ENCODE measurements at regions not wholly inside any gene's neighbourhood (a gene's known extent, or its start where the extent isn't known, plus 50 kb on each side); places are given as distances from the start of the nearest gene placed in this dataset.

DNA sequence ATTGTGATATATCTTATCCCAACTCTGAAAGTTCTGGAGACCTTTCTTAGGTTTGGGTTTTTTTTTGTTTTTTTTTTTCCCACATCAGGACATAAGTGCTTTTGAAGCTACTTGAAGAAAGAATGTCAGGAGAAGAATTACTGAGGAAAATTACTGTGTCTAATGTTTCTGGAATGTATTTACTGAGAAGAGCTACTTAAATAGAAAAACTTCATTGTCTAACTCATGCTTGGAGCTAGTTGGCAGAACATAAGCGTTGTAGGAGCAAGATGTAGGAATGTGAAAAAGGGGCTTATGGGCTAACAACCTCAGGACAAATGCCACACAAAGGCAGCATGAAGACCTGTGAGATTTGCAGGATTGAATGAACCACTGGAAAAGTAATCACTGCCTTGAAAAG, 166.6 kb upstream of the GLRA2 start:
- no peak overlapping the region for H3K23ac ChIP-seq (ENCODE audit: low read depth, low read length)
- H3K9me1 ChIP-seq (ENCODE audit: insufficient read depth, low read length), result no peaks in the 10 kb centered on the region
- H3K36me3 ChIP-seq (ENCODE audit: control insufficient read depth, insufficient read depth, low read length), result no peaks in the 10 kb centered on the region
- DNase-seq (no peak), ATAC-seq (ENCODE audit: low read depth) (no peak)
- H3K4me1 ChIP-seq (ENCODE audit: control insufficient read depth, insufficient read depth, low read length), result no peaks in the 10 kb centered on the region
- ChIA-PET CTCF (interaction anchor here (0.7 kb wide), 1 partner anchor 1994 kb away, joined by 3 read pairs; no protein-coding TSS in a partner anchor), POLR2A (ENCODE audit: unreplicated experiment) (no interaction called here)
- no peak overlapping the region for H4K91ac ChIP-seq (ENCODE audit: insufficient read depth, low read depth, low read length)
- no peak overlapping the region for H3K18ac ChIP-seq (ENCODE audit: low read depth, low read length)
- no peak overlapping the region for H3K4me2 ChIP-seq (ENCODE audit: low read depth, low read length)
- peaks cover 1% of the 10 kb centered on the region; the same call in 1 of the 2 replicates for H3K9me3 ChIP-seq (ENCODE audit: control insufficient read depth, insufficient read depth, low read length)
- no peak overlapping the region for H2BK20ac ChIP-seq (ENCODE audit: low read depth, low read length)
- H3K27ac ChIP-seq (ENCODE audit: insufficient read depth, low read length), result no peak overlapping the region
- H3K79me1 ChIP-seq (ENCODE audit: low read depth in 1 of 2, low read length in 2 of 2), result no peaks in the 10 kb centered on the region
- no peak overlapping the region for H3K56ac ChIP-seq (ENCODE audit: extremely low read depth, insufficient read depth, low read length)
- H2BK15ac ChIP-seq (ENCODE audit: low read depth, low read length), result no peak overlapping the region
- no peak overlapping the region for H3K4me3 ChIP-seq (ENCODE audit: insufficient read depth, low read depth, low read length)
- dilution Hi-C loops (cut with HindIII; ENCODE audit: low sequenced_read_pairs, unreplicated experiment) (no loop called here), in situ Hi-C loops (cut with MboI; ENCODE audit: low sequenced_read_pairs) (no loop called here), intact Hi-C loops (cut with micrococcal nuclease) (no loop called here)
- no peak overlapping the region for H2BK5ac ChIP-seq (ENCODE audit: low read depth, low read length, poor library complexity, severe bottlenecking)
- H4K8ac ChIP-seq (ENCODE audit: low read depth in 2 of 2, low read length in 2 of 2), result no peak overlapping the region
- BruUV-seq (replicated peaks), result no TSS peak
- H2AFZ ChIP-seq (replicated peaks; ENCODE audit: low read length, poor library complexity), result no peak overlapping the region
- no peak overlapping the region for H3K9ac ChIP-seq (ENCODE audit: low read depth, low read length)
- TF ChIP-seq RCOR1 (IDR thresholded peaks at IDR 0.05; ENCODE audit: insufficient replicate concordance, low read length), result no peak
- TF ChIP-seq MXI1 (IDR thresholded peaks at IDR 0.05; ENCODE audit: borderline replicate concordance, low read depth, low read length), result no peak
- H2AK9ac ChIP-seq (replicated peaks; ENCODE audit: low read depth, low read length, poor library complexity), result no peak overlapping the region
- no peak overlapping the region for H2BK120ac ChIP-seq (ENCODE audit: low read depth, low read length)
- H3K4ac ChIP-seq (ENCODE audit: low read depth, low read length), result no peak overlapping the region
- H2AK5ac ChIP-seq (ENCODE audit: low read depth, low read length), result no peak overlapping the region
- no peak overlapping the region for H4K5ac ChIP-seq (ENCODE audit: low read depth, low read length)
- no peak overlapping the region for H3K14ac ChIP-seq (replicated peaks; ENCODE audit: low read depth, low read length)
- no CpG with 5 or more reads among the region's 1 CpG for WGBS, 2 experiments (ENCODE audit: extremely low coverage in 2 of 2, insufficient read length in 1 of 2)
- H3K27me3 ChIP-seq (ENCODE audit: control insufficient read depth, insufficient read depth, low read length), result no peaks in the 10 kb centered on the region
- no peaks in the 10 kb centered on the region for H4K20me1 ChIP-seq (ENCODE audit: insufficient read depth, low read length)
